IMR-90 (cell line): ENCODE measurements at regions not wholly inside any gene's neighbourhood (a gene's known extent, or its start where the extent isn't known, plus 50 kb on each side); places are given as distances from the start of the nearest gene placed in this dataset.

Experiments
- ATAC-seq: fragments of 200-7000 bp; cut with Tn5 transposase; 2 replicates; pipeline ENCODE4 v1.9.1; 2020; ENCODE audit warnings: low read depth, mild to moderate bottlenecking, moderate library complexity
- BruUV-seq: library from RNA; stranded (reverse); fragments of 400-500 nt; replicated peaks from 2 replicates; lab custom pipeline; 2021; lab: Mats Ljungman, UMichigan
- CTCF ChIA-PET: fragments of 300-600 bp; formaldehyde crosslinking; extraction: SDS; loops from one replicate; lab custom pipeline; 2021; ENCODE audit warnings: antibody characterized with exemption; lab: Yijun Ruan, JAX
- POLR2A ChIA-PET: fragments of 300-600 bp; sonication (Branson Sonifier 250); formaldehyde crosslinking; loops from one replicate; lab custom pipeline; 2022; ENCODE audit warnings: antibody characterized with exemption; ENCODE audit not compliant: unreplicated experiment; lab: Charles Lee
- DNase-seq: peaks from one replicate; pipeline ENCODE4 v3.0.0; 2013
- H2AFZ ChIP-seq: replicated peaks from 2 replicates; pipeline ENCODE3; 2013; ENCODE audit warnings: low read length, mild to moderate bottlenecking; ENCODE audit not compliant: poor library complexity
- H2AK5ac ChIP-seq: 2 replicates; pipeline ENCODE4 v1.6.1; 2013; ENCODE audit warnings: low read depth, low read length, inconsistent platforms
- H2AK9ac ChIP-seq: replicated peaks from 2 replicates; pipeline ENCODE3; 2013; ENCODE audit warnings: mild to moderate bottlenecking, low read depth, low read length, moderate library complexity; ENCODE audit not compliant: poor library complexity
- H2BK120ac ChIP-seq: 2 replicates; pipeline ENCODE4 v1.6.1; 2013; ENCODE audit warnings: low read depth, low read length, inconsistent platforms
- H2BK15ac ChIP-seq: 3 replicates; pipeline ENCODE4 v1.6.1; 2013; ENCODE audit warnings: low read depth, low read length, inconsistent platforms
- H2BK20ac ChIP-seq: 2 replicates; pipeline ENCODE4 v1.6.1; 2013; ENCODE audit warnings: low read depth, mild to moderate bottlenecking, inconsistent platforms, low read length, moderate library complexity
- H2BK5ac ChIP-seq: 2 replicates; pipeline ENCODE4 v1.6.1; 2013; ENCODE audit warnings: mild to moderate bottlenecking, low read depth, low read length, inconsistent platforms; ENCODE audit not compliant: poor library complexity, severe bottlenecking
- H3K14ac ChIP-seq: replicated peaks from 2 replicates; pipeline ENCODE4 v1.6.1; 2013; ENCODE audit warnings: low read depth, low read length, inconsistent platforms
- H3K18ac ChIP-seq: 2 replicates; pipeline ENCODE4 v1.6.1; 2013; ENCODE audit warnings: low read depth, low read length, control low read depth
- H3K23ac ChIP-seq: 2 replicates; pipeline ENCODE4 v1.6.1; 2013; ENCODE audit warnings: low read depth, low read length, inconsistent platforms
- H3K27ac ChIP-seq: 2 replicates; pipeline ENCODE4 v1.5.1; 2013; ENCODE audit warnings: mild to moderate bottlenecking, control low read depth, low read length; ENCODE audit not compliant: insufficient read depth
- H3K27me3 ChIP-seq: 2 replicates; pipeline ENCODE4 v1.6.1; 2013; ENCODE audit warnings: low read length; ENCODE audit not compliant: control insufficient read depth, insufficient read depth
- H3K36me3 ChIP-seq: 2 replicates; pipeline ENCODE4 v1.6.1; 2013; ENCODE audit warnings: low read length, mixed read lengths; ENCODE audit not compliant: control insufficient read depth, insufficient read depth
- H3K4ac ChIP-seq: 2 replicates; pipeline ENCODE4 v1.6.1; 2013; ENCODE audit warnings: low read depth, low read length, inconsistent platforms
- H3K4me1 ChIP-seq: 2 replicates; pipeline ENCODE4 v1.6.1; 2013; ENCODE audit warnings: low read length, mixed read lengths; ENCODE audit not compliant: control insufficient read depth, insufficient read depth
- H3K4me2 ChIP-seq: 2 replicates; pipeline ENCODE4 v1.6.1; 2013; ENCODE audit warnings: low read depth, mild to moderate bottlenecking, control low read depth, low read length, moderate library complexity
- H3K4me3 ChIP-seq: 2 replicates; pipeline ENCODE4 v1.5.1; 2013; ENCODE audit warnings: low read depth, mild to moderate bottlenecking, control low read depth, low read length, moderate library complexity; ENCODE audit not compliant: insufficient read depth
- H3K56ac ChIP-seq: 2 replicates; pipeline ENCODE4 v1.6.1; 2013; ENCODE audit warnings: low read length, inconsistent platforms; ENCODE audit not compliant: insufficient read depth; ENCODE audit errors: extremely low read depth
- H3K79me1 ChIP-seq, 2 experiments: 2 replicates each; pipeline ENCODE4 v1.6.1; 2013; ENCODE audit warnings: low read length in 2 of 2, inconsistent platforms in 1 of 2, low read depth in 1 of 2
- H3K9ac ChIP-seq: 2 replicates; pipeline ENCODE4 v1.6.1; 2013; ENCODE audit warnings: low read depth, low read length, control low read depth
- H3K9me1 ChIP-seq: 2 replicates; pipeline ENCODE4 v1.6.1; 2013; ENCODE audit warnings: low read length, inconsistent platforms; ENCODE audit not compliant: insufficient read depth
- H3K9me3 ChIP-seq: 2 replicates; pipeline ENCODE4 v1.6.1; 2013; ENCODE audit warnings: low read length; ENCODE audit not compliant: control insufficient read depth, insufficient read depth
- H4K20me1 ChIP-seq: 2 replicates; pipeline ENCODE4 v1.6.1; 2013; ENCODE audit warnings: low read length, inconsistent platforms; ENCODE audit not compliant: insufficient read depth
- H4K5ac ChIP-seq: 2 replicates; pipeline ENCODE4 v1.6.1; 2013; ENCODE audit warnings: mild to moderate bottlenecking, low read depth, low read length, control low read depth
- H4K8ac ChIP-seq, 2 experiments: 2 replicates each; pipeline ENCODE4 v1.6.1; 2013; ENCODE audit warnings: low read depth in 2 of 2, low read length in 2 of 2, control low read depth in 1 of 2, inconsistent platforms in 1 of 2
- H4K91ac ChIP-seq: 2 replicates; pipeline ENCODE4 v1.6.1; 2013; ENCODE audit warnings: low read depth, low read length, inconsistent platforms; ENCODE audit not compliant: insufficient read depth
- MXI1 ChIP-seq: IDR thresholded peaks from 2 replicates; pipeline ENCODE4 v1.6.1; 2012; ENCODE audit warnings: low read depth, mild to moderate bottlenecking, low read length, moderate library complexity, borderline replicate concordance
- RAD21 ChIP-seq: IDR thresholded peaks from 2 replicates; pipeline ENCODE4 v1.6.1; 2012; ENCODE audit warnings: low read length, improper control_type of control experiment
- RCOR1 ChIP-seq: IDR thresholded peaks from 2 replicates; pipeline ENCODE4 v1.6.1; 2012; ENCODE audit warnings: mild to moderate bottlenecking, low read length, improper control_type of control experiment; ENCODE audit not compliant: insufficient replicate concordance
- USF2 ChIP-seq: fragments of 150-350 bp; IDR thresholded peaks from 2 replicates; pipeline ENCODE4 v1.6.1; 2017; ENCODE audit warnings: mild to moderate bottlenecking, antibody characterized with exemption, low read length, low read depth
- WGBS, 2 experiments: methylation state at CpG; one replicate each; pipeline versions ENCODE4 v1.1.5 to v1.1.7; 2013; ENCODE audit warnings: missing lambda C conversion rate in 2 of 2; ENCODE audit not compliant: insufficient read length in 1 of 2; ENCODE audit errors: extremely low coverage in 2 of 2; 5-methylcytosine and 5-hydroxymethylcytosine counted together
- dilution Hi-C: fragments of 300-500 bp; cut with HindIII; formaldehyde crosslinking; loops from one replicate; pipeline ENCODE4 v1.14.3; 2018; ENCODE audit warnings: low sequenced_read_pairs; ENCODE audit not compliant: unreplicated experiment
- in situ Hi-C: fragments of 300-500 bp; cut with MboI; formaldehyde crosslinking; loops from 3 replicates; pipeline ENCODE4 v1.14.3; 2019; ENCODE audit warnings: low sequenced_read_pairs, inconsistent platforms, mixed read lengths
- intact Hi-C: fragments of 100-400 bp; cut with micrococcal nuclease; formaldehyde crosslinking; loops from 2 replicates; pipeline ENCODE4 v1.10.0; 2022

- H3K4ac ChIP-seq = no peak overlapping the region
- ChIA-PET POLR2A (no interaction called here), CTCF (no interaction called here)
- peaks cover 3% of the 10 kb centered on the region for H3K9me3 ChIP-seq
- ATAC-seq (no peak), DNase-seq (no peak)
- dilution Hi-C loops = no loop called here
- H3K79me1 ChIP-seq = no peaks in the 10 kb centered on the region
- H3K56ac ChIP-seq = no peak overlapping the region
- H3K27me3 ChIP-seq = no peaks in the 10 kb centered on the region
- H3K9ac ChIP-seq = no peak overlapping the region
- no peak overlapping the region for H2AK9ac ChIP-seq
- H3K23ac ChIP-seq = no peak overlapping the region
- H2BK20ac ChIP-seq = no peak overlapping the region
- no peak overlapping the region for H3K14ac ChIP-seq
- no peak overlapping the region for H3K18ac ChIP-seq
- no peak overlapping the region for H4K5ac ChIP-seq
- H3K4me1 ChIP-seq = no peaks in the 10 kb centered on the region
- in situ Hi-C loops = no loop called here
- H4K91ac ChIP-seq = no peak overlapping the region
- H2BK5ac ChIP-seq = no peak overlapping the region
- no TSS peak for BruUV-seq
- no peak overlapping the region for H2BK15ac ChIP-seq
- no peaks in the 10 kb centered on the region for H3K9me1 ChIP-seq
- no peak overlapping the region for H2BK120ac ChIP-seq
- no peak overlapping the region for H3K4me2 ChIP-seq
- no peaks in the 10 kb centered on the region for H4K20me1 ChIP-seq
- no peak overlapping the region for H3K4me3 ChIP-seq
- H3K27ac ChIP-seq = no peak overlapping the region
- no peak overlapping the region for H2AFZ ChIP-seq
- H4K8ac ChIP-seq = no peak overlapping the region
- H3K36me3 ChIP-seq = no peaks in the 10 kb centered on the region
- intact Hi-C loops = no loop called here
- H2AK5ac ChIP-seq = no peak overlapping the region
- WGBS, 2 experiments = 17% methylated on average over 1 of the region's 1 CpG; no CpG with 5 or more reads in 1 of the 2 experiments
- TF ChIP-seq RAD21 (no peak), RCOR1 (no peak), MXI1 (no peak), USF2 (no peak)
Observed at GRCh38 chr14:48107646-48108045, 432.2 kb upstream of the MDGA2 start.
